ENCODE measurements at regions not wholly inside any gene's neighbourhood (a gene's known extent, or its start where the extent isn't known, plus 50 kb on each side); places are given as distances from the start of the nearest gene placed in this dataset.

- Histone ChIP-seq H3K36me3 (ENCODE audit: control insufficient read depth, insufficient read depth, low read length) (no peaks in the 10 kb centered on the region), H3K27ac (ENCODE audit: insufficient read depth, low read depth, low read length, poor library complexity, severe bottlenecking) (no peak overlapping the region), H3K9me3 (ENCODE audit: control insufficient read depth, low read length) (no peaks in the 10 kb centered on the region), H3K4me1 (ENCODE audit: control insufficient read depth, insufficient read depth, low read length) (no peaks in the 10 kb centered on the region), H3K27me3 (ENCODE audit: control insufficient read depth, insufficient read depth, low read length, poor library complexity, severe bottlenecking) (no peaks in the 10 kb centered on the region), H3K4me3 (ENCODE audit: insufficient read depth, low read depth, low read length) (no peak overlapping the region)
- WGBS, 2 experiments = 92 to 98% methylated on average over 2 of the region's 2 CpGs
Measured at GRCh38 chr3:25940935-25941334, 151.0 kb downstream of the OXSM start.

- WGBS, 2 experiments = 91 to 95% methylated on average over 5 of the region's 5 CpGs
- H3K4me1 ChIP-seq (ENCODE audit: control insufficient read depth, insufficient read depth, low read length) = no peaks in the 10 kb centered on the region
Measured at GRCh38 chr3:25944329-25944728, 154.4 kb downstream of the OXSM start.

GRCh38 chr3:25945366-25945765 is 155.5 kb downstream of the OXSM start:
- no peak overlapping the region for H3K27ac ChIP-seq (ENCODE audit: insufficient read depth, low read depth, low read length, poor library complexity, severe bottlenecking)
- no peaks in the 10 kb centered on the region for H3K27me3 ChIP-seq (ENCODE audit: control insufficient read depth, insufficient read depth, low read length, poor library complexity, severe bottlenecking)
- H3K9me3 ChIP-seq (ENCODE audit: control insufficient read depth, low read length) = no peaks in the 10 kb centered on the region
- H3K36me3 ChIP-seq (ENCODE audit: control insufficient read depth, insufficient read depth, low read length) = no peaks in the 10 kb centered on the region
- no peaks in the 10 kb centered on the region for H3K4me1 ChIP-seq (ENCODE audit: control insufficient read depth, insufficient read depth, low read length)
- no peak overlapping the region for H3K4me3 ChIP-seq (ENCODE audit: insufficient read depth, low read depth, low read length)

More at GRCh38 chr3:25944329-25944728, 154.4 kb downstream of the OXSM start:
- Histone ChIP-seq H3K27ac (ENCODE audit: insufficient read depth, low read depth, low read length, poor library complexity, severe bottlenecking) (no peak overlapping the region), H3K9me3 (ENCODE audit: control insufficient read depth, low read length) (no peaks in the 10 kb centered on the region), H3K4me3 (ENCODE audit: insufficient read depth, low read depth, low read length) (no peak overlapping the region), H3K36me3 (ENCODE audit: control insufficient read depth, insufficient read depth, low read length) (no peaks in the 10 kb centered on the region), H3K27me3 (ENCODE audit: control insufficient read depth, insufficient read depth, low read length, poor library complexity, severe bottlenecking) (no peaks in the 10 kb centered on the region)

DNA sequence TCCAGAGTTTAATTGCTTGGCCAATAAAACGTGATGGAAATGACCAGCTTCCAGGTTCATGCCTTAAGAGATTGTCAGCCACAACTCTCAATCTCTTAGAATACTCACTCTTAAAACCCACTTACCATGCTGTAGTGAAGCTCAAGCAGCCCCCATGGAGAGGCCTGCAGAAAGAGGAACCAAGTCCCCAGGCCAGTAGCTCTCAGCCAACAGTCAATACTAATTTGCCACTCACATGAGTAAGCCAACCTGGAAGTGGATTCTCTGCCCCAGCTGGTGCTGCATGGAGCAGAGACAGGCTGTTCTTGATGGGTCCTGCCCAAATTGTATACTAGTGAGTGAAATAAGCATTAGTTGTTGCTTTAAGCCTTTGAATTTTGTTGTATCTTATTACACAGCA is 155.9 kb downstream of the OXSM start:
- H3K9me3 ChIP-seq (ENCODE audit: control insufficient read depth, low read length) = no peaks in the 10 kb centered on the region
- 91 to 96% methylated on average over 1 of the region's 1 CpG for WGBS, 2 experiments
- H3K27ac ChIP-seq (ENCODE audit: insufficient read depth, low read depth, low read length, poor library complexity, severe bottlenecking) = no peak overlapping the region
- H3K4me1 ChIP-seq (ENCODE audit: control insufficient read depth, insufficient read depth, low read length) = no peaks in the 10 kb centered on the region
- no peaks in the 10 kb centered on the region for H3K36me3 ChIP-seq (ENCODE audit: control insufficient read depth, insufficient read depth, low read length)
- no peak overlapping the region for H3K4me3 ChIP-seq (ENCODE audit: insufficient read depth, low read depth, low read length)
- no peaks in the 10 kb centered on the region for H3K27me3 ChIP-seq (ENCODE audit: control insufficient read depth, insufficient read depth, low read length, poor library complexity, severe bottlenecking)

- H3K4me1 ChIP-seq (ENCODE audit: control insufficient read depth, insufficient read depth, low read length) = no peaks in the 10 kb centered on the region
- no peak overlapping the region for H3K27ac ChIP-seq (ENCODE audit: insufficient read depth, low read depth, low read length, poor library complexity, severe bottlenecking)
- 75 to 96% methylated on average over 2 of the region's 2 CpGs for WGBS, 2 experiments
- H3K4me3 ChIP-seq (ENCODE audit: insufficient read depth, low read depth, low read length) = no peak overlapping the region
- no peaks in the 10 kb centered on the region for H3K36me3 ChIP-seq (ENCODE audit: control insufficient read depth, insufficient read depth, low read length)
- H3K9me3 ChIP-seq (ENCODE audit: control insufficient read depth, low read length) = no peaks in the 10 kb centered on the region
- H3K27me3 ChIP-seq (ENCODE audit: control insufficient read depth, insufficient read depth, low read length, poor library complexity, severe bottlenecking) = no peaks in the 10 kb centered on the region
Measured at GRCh38 chr3:25952133-25952532, 162.2 kb downstream of the OXSM start.

DNA sequence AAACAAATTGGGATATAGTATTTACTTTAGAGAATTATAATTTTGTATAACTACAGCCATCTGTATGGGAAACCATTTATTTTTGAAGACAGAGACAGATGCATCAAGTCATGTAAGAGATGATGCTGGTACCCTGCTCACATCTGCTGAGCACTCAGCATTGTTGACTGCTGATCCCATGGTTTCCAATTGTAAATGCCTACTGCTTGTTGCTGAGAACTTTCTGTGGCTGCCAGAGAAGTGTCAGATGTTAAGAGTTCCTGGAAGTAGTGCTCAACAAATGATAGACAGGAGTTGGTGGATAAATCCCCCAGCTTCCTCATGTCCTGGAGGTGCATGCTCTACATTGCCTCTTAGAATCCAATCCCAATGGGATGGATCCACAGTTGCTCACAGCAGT is 167.1 kb downstream of the OXSM start:
- H3K4me3 ChIP-seq (ENCODE audit: insufficient read depth, low read depth, low read length) = no peak overlapping the region
- H3K4me1 ChIP-seq (ENCODE audit: control insufficient read depth, insufficient read depth, low read length) = no peaks in the 10 kb centered on the region
- no peak overlapping the region for H3K27ac ChIP-seq (ENCODE audit: insufficient read depth, low read depth, low read length, poor library complexity, severe bottlenecking)
- no peaks in the 10 kb centered on the region for H3K36me3 ChIP-seq (ENCODE audit: control insufficient read depth, insufficient read depth, low read length)
- no peaks in the 10 kb centered on the region for H3K9me3 ChIP-seq (ENCODE audit: control insufficient read depth, low read length)
- H3K27me3 ChIP-seq (ENCODE audit: control insufficient read depth, insufficient read depth, low read length, poor library complexity, severe bottlenecking) = no peaks in the 10 kb centered on the region

GRCh38 chr3:25960776-25961175 is 170.9 kb downstream of the OXSM start:
- no peaks in the 10 kb centered on the region for H3K4me1 ChIP-seq (ENCODE audit: control insufficient read depth, insufficient read depth, low read length)
- no peaks in the 10 kb centered on the region for H3K27me3 ChIP-seq (ENCODE audit: control insufficient read depth, insufficient read depth, low read length, poor library complexity, severe bottlenecking)
- H3K36me3 ChIP-seq (ENCODE audit: control insufficient read depth, insufficient read depth, low read length) = no peaks in the 10 kb centered on the region
- no peak overlapping the region for H3K27ac ChIP-seq (ENCODE audit: insufficient read depth, low read depth, low read length, poor library complexity, severe bottlenecking)
- no peak overlapping the region for H3K4me3 ChIP-seq (ENCODE audit: insufficient read depth, low read depth, low read length)
- WGBS, 2 experiments = 95 to 97% methylated on average over 1 of the region's 1 CpG
- H3K9me3 ChIP-seq (ENCODE audit: control insufficient read depth, low read length) = no peaks in the 10 kb centered on the region

DNA sequence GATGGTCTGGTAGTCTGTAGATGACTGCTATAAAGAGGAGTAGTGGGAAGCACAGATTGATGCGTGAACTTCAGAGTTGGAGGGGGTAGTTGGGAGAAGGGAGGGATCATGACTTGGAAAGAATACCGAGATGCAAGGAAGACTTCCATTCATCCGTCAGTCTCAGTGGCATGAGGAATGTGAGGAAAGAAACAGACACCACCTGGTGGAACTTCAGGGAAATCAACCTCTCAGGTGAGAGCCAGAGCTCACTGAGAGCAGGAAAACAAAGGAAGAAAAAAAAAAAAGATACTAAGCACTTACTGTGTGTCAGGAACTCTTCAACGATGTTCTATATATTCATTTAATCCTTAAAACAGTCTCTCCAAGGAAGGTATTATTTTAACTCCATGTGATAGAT is 172.4 kb downstream of the OXSM start:
- H3K27me3 ChIP-seq (ENCODE audit: control insufficient read depth, insufficient read depth, low read length, poor library complexity, severe bottlenecking) = no peaks in the 10 kb centered on the region
- no peaks in the 10 kb centered on the region for H3K9me3 ChIP-seq (ENCODE audit: control insufficient read depth, low read length)

GRCh38 chr3:25964141-25964540 is 174.3 kb downstream of the OXSM start:
- no peak overlapping the region for H3K4me3 ChIP-seq (ENCODE audit: insufficient read depth, low read depth, low read length)
- 50% methylated on average over 2 of the region's 2 CpGs; no CpG with 5 or more reads in 1 of the 2 experiments for WGBS, 2 experiments
- H3K4me1 ChIP-seq (ENCODE audit: control insufficient read depth, insufficient read depth, low read length) = no peaks in the 10 kb centered on the region
- no peaks in the 10 kb centered on the region for H3K36me3 ChIP-seq (ENCODE audit: control insufficient read depth, insufficient read depth, low read length)
- H3K9me3 ChIP-seq (ENCODE audit: control insufficient read depth, low read length) = no peaks in the 10 kb centered on the region
- H3K27me3 ChIP-seq (ENCODE audit: control insufficient read depth, insufficient read depth, low read length, poor library complexity, severe bottlenecking) = no peaks in the 10 kb centered on the region
- no peak overlapping the region for H3K27ac ChIP-seq (ENCODE audit: insufficient read depth, low read depth, low read length, poor library complexity, severe bottlenecking)

More for the DNA sequence above, 172.4 kb downstream of the OXSM start:
- H3K4me3 ChIP-seq (ENCODE audit: insufficient read depth, low read depth, low read length) = no peak overlapping the region
- H3K36me3 ChIP-seq (ENCODE audit: control insufficient read depth, insufficient read depth, low read length) = no peaks in the 10 kb centered on the region
- WGBS, 2 experiments = 55 to 64% methylated on average over 3 of the region's 4 CpGs
- no peak overlapping the region for H3K27ac ChIP-seq (ENCODE audit: insufficient read depth, low read depth, low read length, poor library complexity, severe bottlenecking)
- no peaks in the 10 kb centered on the region for H3K4me1 ChIP-seq (ENCODE audit: control insufficient read depth, insufficient read depth, low read length)

DNA sequence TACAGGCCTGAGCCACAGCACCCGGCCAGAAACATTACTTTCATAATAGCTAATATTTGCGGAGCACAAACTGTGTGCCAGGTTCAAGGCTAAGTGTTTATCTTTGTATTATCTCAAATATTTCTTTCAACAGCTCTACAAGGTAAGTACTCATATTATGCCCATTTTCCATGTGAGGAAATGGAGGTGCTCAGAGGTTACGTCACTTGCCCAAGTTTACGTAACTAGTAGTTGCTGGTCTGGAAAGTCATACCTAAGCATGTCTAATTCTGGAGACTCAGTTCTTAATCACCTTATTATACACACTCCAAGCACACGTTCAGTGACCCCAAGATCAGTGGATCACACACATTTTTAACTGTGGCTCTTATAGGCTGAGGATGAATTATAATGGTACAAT is 177.5 kb downstream of the OXSM start:
- H3K9me3 ChIP-seq (ENCODE audit: control insufficient read depth, low read length) = no peaks in the 10 kb centered on the region
- H3K27me3 ChIP-seq (ENCODE audit: control insufficient read depth, insufficient read depth, low read length, poor library complexity, severe bottlenecking) = no peaks in the 10 kb centered on the region
- no peak overlapping the region for H3K27ac ChIP-seq (ENCODE audit: insufficient read depth, low read depth, low read length, poor library complexity, severe bottlenecking)
- no peak overlapping the region for H3K4me3 ChIP-seq (ENCODE audit: insufficient read depth, low read depth, low read length)
- no peaks in the 10 kb centered on the region for H3K4me1 ChIP-seq (ENCODE audit: control insufficient read depth, insufficient read depth, low read length)
- WGBS, 2 experiments = 87% methylated on average over 5 of the region's 5 CpGs
- no peaks in the 10 kb centered on the region for H3K36me3 ChIP-seq (ENCODE audit: control insufficient read depth, insufficient read depth, low read length)

GRCh38 chr3:25971736-25972135 is 181.8 kb downstream of the OXSM start:
- Histone ChIP-seq H3K27me3 (ENCODE audit: control insufficient read depth, insufficient read depth, low read length, poor library complexity, severe bottlenecking) (no peaks in the 10 kb centered on the region), H3K36me3 (ENCODE audit: control insufficient read depth, insufficient read depth, low read length) (no peaks in the 10 kb centered on the region), H3K4me3 (ENCODE audit: insufficient read depth, low read depth, low read length) (no peak overlapping the region), H3K27ac (ENCODE audit: insufficient read depth, low read depth, low read length, poor library complexity, severe bottlenecking) (no peak overlapping the region), H3K9me3 (ENCODE audit: control insufficient read depth, low read length) (no peaks in the 10 kb centered on the region), H3K4me1 (ENCODE audit: control insufficient read depth, insufficient read depth, low read length) (no peaks in the 10 kb centered on the region)
- WGBS, 2 experiments = 76 to 87% methylated on average over 2 of the region's 2 CpGs

Measured in ectodermal cell (in vitro differentiated cells).